ENCODE measurements at regions not wholly inside any gene's neighbourhood (a gene's known extent, or its start where the extent isn't known, plus 50 kb on each side); places are given as distances from the start of the nearest gene placed in this dataset.

GRCh38 chr10:130751106-130751840 lies 560.2 kb downstream of the TCERG1L start:
- DNase-seq = no peak

- no peak for DNase-seq
These were observed 559.7 kb downstream of the TCERG1L start for GRCh38 chr10:130751851-130752250.

- DNase-seq = no peak
These were observed 554.9 kb downstream of the TCERG1L start for GRCh38 chr10:130756651-130757050.

DNA sequence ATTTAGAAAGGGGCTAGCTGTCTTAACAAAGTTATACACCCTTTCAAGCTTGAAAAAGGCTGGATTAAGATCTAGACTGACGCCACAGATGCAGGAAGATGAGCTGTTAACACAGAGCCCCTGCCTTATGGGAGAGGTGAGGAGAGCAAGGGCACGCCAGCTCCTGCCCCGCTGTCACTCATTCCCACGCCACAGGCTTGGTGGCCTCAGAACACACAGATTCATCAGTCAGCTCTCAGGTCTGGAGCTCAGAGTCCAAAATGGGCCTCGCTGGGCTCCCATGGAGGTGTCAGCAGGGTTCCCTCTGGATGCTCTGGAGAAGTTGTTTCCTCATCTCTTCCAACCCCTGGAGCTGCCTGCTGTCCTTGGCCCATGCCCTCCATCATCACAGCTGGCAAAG lies 554.2 kb downstream of the TCERG1L start:
- no peak for DNase-seq

GRCh38 chr10:130757821-130758489 lies 553.6 kb downstream of the TCERG1L start:
- no peak for DNase-seq

DNA sequence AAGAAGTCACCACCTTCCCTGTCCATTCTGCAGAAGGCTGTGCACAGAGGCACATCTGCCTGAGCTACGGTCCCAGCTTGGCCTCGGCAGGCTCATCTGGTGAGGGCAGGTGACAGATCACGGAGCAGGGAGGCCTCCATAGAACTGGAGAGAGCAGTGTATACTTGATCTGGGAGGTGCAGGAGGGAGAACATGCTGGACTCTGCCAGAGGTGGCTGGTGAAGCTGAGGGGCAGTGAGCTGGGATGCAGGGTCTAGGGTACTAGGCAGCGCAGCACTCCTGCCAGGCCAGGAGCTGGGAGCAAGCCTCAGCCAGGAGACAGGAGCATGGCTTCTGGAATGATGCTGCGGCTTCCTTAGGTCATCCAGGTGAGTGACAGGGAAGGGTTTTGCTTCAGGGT lies 553.0 kb downstream of the TCERG1L start:
- no peak for DNase-seq

GRCh38 chr10:130761032-130761575 lies 550.4 kb downstream of the TCERG1L start:
- DNase-seq = no peak

GRCh38 chr10:130761788-130762301 lies 549.7 kb downstream of the TCERG1L start:
- DNase-seq = no peak

GRCh38 chr10:130762491-130762890 lies 549.0 kb downstream of the TCERG1L start:
- no peak for DNase-seq

DNA sequence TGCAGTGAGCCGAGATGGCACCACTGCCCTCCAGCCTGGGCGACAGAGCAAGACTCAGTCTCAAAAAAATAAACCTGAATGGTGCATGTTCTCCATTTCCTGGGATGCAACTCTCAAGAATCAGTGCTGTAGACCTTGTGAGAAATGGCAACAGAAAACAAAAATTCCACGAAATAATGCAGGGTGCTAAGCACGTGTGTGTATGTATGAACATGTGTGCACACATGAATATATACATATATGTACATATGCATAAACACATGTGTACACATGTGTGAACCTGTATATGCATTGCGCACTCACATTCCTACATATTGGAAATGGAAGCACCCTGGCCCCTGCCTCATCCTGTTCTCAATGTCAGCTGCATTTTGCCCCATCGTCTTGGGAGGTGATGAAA lies 548.5 kb downstream of the TCERG1L start:
- DNase-seq = no peak

DNA sequence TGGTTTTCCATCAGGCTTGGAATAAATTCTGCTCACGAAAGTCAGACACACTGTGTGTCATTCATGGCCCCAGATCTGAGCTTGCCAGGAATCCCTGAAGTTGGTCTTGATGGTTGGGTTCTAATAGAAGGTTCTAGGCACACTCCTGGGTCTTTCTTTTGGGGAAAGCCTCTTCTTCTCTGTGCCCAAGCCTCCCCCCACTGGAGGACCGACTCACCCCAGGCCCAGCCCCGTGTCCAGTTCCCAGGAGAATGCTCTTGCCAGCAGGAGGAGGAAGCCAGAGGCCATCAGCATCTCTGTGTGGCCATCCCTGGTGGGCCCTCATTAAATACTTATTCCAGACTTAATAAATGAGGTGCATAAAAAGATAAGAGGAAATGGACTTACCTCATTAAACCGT lies 548.0 kb downstream of the TCERG1L start:
- no peak for DNase-seq

GRCh38 chr10:130764651-130765050 lies 546.9 kb downstream of the TCERG1L start:
- no peak for DNase-seq

GRCh38 chr10:130766071-130766470 lies 545.5 kb downstream of the TCERG1L start:
- no peak for DNase-seq

GRCh38 chr10:130767116-130767730 lies 544.3 kb downstream of the TCERG1L start:
- no peak for DNase-seq

GRCh38 chr10:130769146-130770017 lies 542.1 kb downstream of the TCERG1L start:
- no peak for DNase-seq

DNA sequence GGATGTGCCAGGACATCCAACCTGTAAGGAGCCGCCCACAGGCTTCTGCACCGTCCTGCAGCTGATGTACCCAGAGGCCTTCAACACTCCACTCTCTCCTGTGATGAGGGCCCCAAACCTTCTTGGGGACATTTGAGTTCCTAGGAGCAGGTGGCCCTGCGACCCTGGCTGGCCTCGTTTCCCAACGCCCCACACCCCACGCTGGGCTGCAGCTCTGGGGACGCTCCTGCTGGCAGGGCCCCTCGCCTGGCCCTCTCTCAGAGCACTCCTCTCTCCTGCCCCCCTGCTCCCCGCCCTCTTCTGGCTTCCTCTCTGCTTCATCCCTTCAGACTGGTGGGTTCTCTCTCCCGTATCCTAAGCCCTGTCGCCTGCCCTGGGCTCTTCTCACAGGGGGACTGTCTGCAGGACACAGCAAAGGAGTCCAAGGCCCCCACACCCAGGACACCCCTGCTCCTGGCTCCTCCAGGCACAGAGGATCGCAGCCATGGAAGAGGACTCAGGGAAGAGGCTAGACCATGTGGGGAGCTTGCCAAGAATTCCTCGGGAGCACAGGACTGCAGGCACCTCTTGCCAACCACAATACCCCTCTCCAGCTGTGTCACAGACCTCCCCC lies 541.4 kb downstream of the TCERG1L start:
- no peak for DNase-seq

DNA sequence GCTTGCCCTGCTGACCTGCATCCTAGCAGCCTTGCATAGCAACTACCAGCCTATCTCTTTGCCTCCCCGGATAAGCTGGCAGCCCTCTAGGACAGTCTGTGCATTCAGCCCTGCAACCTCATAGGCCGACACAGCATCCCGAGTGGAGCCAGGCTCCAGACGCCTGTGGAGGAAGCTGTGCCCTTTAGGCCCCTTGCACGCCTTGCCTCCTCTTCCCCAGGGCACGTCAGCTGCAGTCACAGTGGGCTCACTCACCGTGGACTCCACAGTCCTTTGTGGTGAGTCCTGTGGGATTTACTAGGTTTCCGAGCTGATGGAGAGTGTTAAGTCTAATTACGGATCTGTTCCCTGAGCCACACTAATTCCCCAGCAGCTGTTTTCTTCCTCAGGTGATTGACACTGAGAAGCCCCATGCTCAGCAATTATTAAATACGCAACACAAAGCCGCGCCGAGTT lies 540.0 kb downstream of the TCERG1L start:
- no peak for DNase-seq

DNA sequence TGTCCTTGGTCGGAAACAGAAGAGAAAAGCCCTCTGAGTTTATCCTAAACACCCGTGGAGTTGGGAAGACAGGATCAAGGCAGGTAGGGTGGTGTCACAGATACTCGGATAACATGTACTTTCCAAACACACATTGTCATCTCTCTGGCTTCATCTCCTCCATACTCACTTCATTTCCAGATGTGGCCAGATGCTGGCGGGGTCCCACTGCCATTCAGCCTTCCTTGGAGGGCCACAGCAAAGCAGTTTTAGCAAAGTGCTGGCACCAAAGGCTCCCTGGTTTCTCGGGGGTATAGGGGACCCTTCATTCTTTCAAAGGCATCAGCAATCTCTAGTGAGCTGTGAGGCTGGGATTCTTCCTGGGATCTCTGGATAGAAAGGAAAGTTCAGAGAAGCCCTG lies 539.5 kb downstream of the TCERG1L start:
- DNase-seq = no peak

GRCh38 chr10:130772676-130773075 lies 538.8 kb downstream of the TCERG1L start:
- DNase-seq = no peak

DNA sequence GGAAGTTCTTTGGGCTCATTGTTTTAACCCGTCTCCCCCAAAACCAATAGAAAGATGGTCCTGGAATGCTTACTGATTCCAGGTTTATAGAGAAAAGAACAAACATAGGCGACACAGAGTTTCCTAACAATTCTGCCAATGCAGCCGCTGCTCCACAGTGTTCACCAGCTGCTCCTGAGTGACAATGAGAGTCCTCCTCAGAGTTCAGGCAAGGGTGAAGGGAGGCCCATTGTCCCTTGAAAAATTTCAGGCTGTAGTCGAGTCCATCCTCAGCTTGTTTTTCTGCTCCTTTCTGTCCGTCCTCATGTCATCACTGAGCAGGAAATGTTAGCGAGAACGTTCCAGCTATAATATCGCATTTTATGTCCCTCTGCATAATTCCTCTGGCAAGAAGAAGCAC lies 537.6 kb downstream of the TCERG1L start:
- DNase-seq = no peak

DNA sequence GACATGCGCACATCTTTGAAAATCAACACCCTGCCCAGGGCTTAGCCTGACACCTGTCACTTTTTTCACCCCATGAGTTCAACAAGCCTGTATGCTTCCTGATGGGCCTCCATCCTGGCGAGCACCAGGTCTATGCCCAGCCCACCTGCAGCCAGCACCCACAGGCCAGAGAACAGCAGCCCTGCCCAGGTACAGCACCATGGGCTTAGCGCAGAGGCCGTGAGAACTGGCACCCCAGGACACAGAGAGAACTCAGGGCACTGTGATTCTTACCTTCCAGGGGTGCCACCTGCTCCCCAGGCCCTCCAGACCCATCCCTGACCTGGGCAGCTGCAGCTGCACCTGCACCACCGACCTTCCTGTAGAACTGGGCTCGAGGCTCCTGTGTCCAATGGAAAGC lies 536.6 kb downstream of the TCERG1L start:
- DNase-seq = no peak

DNA sequence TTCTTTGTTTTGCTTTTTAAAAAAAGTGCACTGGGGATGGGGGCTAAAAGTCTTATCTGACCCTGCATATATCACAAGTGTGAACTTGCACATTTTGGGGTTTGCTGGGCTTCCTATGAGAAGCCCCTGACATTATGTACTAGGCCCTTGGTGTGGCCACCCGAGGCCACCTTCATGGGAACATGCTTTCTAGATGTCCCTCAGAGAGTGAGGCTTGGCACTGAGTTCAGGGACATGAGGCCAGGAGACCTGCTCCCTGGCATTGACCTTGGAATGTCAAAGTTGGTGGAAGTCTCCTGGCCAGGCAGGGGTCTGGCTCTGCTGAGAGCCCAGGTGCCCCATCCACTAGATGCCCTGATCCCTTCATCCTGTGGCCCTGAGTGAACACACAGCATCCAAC lies 536.2 kb downstream of the TCERG1L start:
- DNase-seq = no peak
